GM10266 (cell line): ENCODE measurements at regions not wholly inside any gene's neighbourhood (a gene's known extent, or its start where the extent isn't known, plus 50 kb on each side); places are given as distances from the start of the nearest gene placed in this dataset.

ENCODE experiments used
- DNase-seq: peaks from one replicate; pipeline ENCODE4 v3.0.0; 2012; ENCODE audit errors: extremely low spot score
- TF ChIP-seq, protein P1 (sequence below): IDR thresholded peaks from 2 replicates; pipeline ENCODE4 v1.5.1; 2012; ENCODE audit warnings: mild to moderate bottlenecking, low read depth; ENCODE audit not compliant: control insufficient read depth, insufficient read depth; ENCODE audit errors: missing control alignments

- TF ChIP-seq, protein P1, sequence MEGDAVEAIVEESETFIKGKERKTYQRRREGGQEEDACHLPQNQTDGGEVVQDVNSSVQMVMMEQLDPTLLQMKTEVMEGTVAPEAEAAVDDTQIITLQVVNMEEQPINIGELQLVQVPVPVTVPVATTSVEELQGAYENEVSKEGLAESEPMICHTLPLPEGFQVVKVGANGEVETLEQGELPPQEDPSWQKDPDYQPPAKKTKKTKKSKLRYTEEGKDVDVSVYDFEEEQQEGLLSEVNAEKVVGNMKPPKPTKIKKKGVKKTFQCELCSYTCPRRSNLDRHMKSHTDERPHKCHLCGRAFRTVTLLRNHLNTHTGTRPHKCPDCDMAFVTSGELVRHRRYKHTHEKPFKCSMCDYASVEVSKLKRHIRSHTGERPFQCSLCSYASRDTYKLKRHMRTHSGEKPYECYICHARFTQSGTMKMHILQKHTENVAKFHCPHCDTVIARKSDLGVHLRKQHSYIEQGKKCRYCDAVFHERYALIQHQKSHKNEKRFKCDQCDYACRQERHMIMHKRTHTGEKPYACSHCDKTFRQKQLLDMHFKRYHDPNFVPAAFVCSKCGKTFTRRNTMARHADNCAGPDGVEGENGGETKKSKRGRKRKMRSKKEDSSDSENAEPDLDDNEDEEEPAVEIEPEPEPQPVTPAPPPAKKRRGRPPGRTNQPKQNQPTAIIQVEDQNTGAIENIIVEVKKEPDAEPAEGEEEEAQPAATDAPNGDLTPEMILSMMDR, result no peak
- DNase-seq, result no peak
Observed at GRCh38 chr7:46424934-46425333, 503.9 kb upstream of the IGFBP3 start.

GRCh38 chr7:46421441-46422230 lies 500.6 kb upstream of the IGFBP3 start:
- no peak for DNase-seq
- TF ChIP-seq, protein P1, result no peak

DNA sequence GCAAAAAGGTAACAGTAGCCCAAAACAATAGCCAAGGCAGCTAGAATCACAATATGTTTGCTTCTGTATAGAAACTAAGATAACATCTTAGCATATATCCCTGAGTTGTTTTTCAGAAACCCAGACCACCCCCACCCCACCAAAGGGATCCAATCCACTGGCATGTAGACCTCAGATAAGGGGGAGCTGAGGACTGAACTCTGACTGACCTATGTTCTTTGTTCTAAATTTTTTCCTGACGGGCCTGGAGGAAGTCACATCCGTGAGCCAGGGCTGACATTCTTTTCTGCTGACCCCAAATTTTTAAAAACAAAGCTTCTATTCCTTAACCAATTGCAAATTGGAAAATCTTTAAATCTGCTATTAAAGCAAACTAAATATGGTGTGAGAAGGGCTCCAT lies 493.9 kb upstream of the IGFBP3 start:
- TF ChIP-seq, protein P1, result no peak
- no peak for DNase-seq

GRCh38 chr7:46411236-46411635 lies 490.2 kb upstream of the IGFBP3 start:
- TF ChIP-seq, protein P1, result no peak
- DNase-seq, result no peak

GRCh38 chr7:46407125-46407524 lies 486.1 kb upstream of the IGFBP3 start:
- no peak for DNase-seq
- TF ChIP-seq, protein P1, result no peak

GRCh38 chr7:46397591-46397990 lies 476.5 kb upstream of the IGFBP3 start:
- TF ChIP-seq, protein P1, result no peak
- DNase-seq, result no peak

DNA sequence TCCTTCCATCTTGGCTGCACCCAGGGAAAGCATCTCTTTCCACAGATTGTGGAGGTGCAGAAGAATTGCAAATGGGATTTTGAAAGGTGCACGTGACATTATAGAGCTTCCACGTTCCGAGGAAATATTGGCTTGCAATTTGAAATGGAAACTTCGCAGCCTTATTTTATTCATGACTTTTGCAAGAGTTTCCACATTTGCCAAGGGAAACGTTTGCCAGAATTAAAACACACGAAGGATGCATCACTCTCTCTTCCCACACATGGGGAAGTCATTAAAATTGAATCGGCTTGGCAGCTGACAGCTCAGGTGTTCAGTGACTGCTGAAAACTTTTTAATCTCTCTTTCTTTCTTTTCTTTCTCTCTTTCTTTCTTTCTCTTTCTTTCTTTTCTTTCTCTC lies 475.4 kb upstream of the IGFBP3 start:
- no peak for DNase-seq
- TF ChIP-seq, protein P1, result no peak
